Gastrocnemius medialis (tissue), 4 donors: ENCODE measurements at regions not wholly inside any gene's neighbourhood (a gene's known extent, or its start where the extent isn't known, plus 50 kb on each side); places are given as distances from the start of the nearest gene placed in this dataset.

ENCODE experiments used
- POLR2A ChIP-seq, 2 donors: fragments of 450-650 bp; IDR thresholded peaks; one replicate each; pipeline ENCODE4 v1.6.1; 2017; ENCODE audit warnings: antibody characterized with exemption in 2 of 2, mild to moderate bottlenecking in 2 of 2, moderate library complexity in 2 of 2
- TF ChIP-seq, protein P1 (sequence below), 5 experiments: fragments of 450-650 bp in 3 of 5; fragments of 200-600 bp in 2 of 5; sonication (generic) in 2 of 5; IDR thresholded peaks in 4 of 5; conservative IDR thresholded peaks in 1 of 5; 1 replicate in 4 of 5; 2 replicates in 1 of 5; pipeline ENCODE4 v1.5.1; 2016 to 2019; ENCODE audit warnings: antibody characterized with exemption in 5 of 5, mild to moderate bottlenecking in 3 of 5, moderate library complexity in 3 of 5

DNA sequence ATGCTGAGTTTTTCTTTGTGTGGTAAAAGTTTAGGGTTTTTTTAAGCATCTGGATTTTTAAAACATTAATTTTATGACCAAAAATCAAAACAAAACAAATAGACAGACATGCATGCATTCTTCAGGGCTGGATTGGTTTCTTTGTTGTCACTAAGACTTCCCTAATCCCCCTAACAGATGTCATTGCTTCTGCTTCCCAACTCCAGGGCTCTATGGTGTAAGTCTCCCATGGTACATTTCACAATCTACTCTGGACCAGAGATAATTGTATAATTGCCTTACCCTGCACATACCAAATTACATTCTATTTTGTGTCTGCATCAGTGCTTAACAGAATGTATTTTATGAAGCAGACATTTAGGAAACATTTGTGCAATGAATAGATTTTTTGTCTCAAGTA lies 529.1 kb upstream of the SMIM31 start:
- TF ChIP-seq, protein P1, sequence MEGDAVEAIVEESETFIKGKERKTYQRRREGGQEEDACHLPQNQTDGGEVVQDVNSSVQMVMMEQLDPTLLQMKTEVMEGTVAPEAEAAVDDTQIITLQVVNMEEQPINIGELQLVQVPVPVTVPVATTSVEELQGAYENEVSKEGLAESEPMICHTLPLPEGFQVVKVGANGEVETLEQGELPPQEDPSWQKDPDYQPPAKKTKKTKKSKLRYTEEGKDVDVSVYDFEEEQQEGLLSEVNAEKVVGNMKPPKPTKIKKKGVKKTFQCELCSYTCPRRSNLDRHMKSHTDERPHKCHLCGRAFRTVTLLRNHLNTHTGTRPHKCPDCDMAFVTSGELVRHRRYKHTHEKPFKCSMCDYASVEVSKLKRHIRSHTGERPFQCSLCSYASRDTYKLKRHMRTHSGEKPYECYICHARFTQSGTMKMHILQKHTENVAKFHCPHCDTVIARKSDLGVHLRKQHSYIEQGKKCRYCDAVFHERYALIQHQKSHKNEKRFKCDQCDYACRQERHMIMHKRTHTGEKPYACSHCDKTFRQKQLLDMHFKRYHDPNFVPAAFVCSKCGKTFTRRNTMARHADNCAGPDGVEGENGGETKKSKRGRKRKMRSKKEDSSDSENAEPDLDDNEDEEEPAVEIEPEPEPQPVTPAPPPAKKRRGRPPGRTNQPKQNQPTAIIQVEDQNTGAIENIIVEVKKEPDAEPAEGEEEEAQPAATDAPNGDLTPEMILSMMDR (IDR thresholded peaks at IDR 0.05 in 4 of 5, conservative IDR thresholded peaks at IDR 0.05 in 1 of 5): no peak
- no peak for TF ChIP-seq POLR2A (IDR thresholded peaks at IDR 0.05)
